Fibroblast of gingiva (primary cell): ENCODE measurements at regions not wholly inside any gene's neighbourhood (a gene's known extent, or its start where the extent isn't known, plus 50 kb on each side); places are given as distances from the start of the nearest gene placed in this dataset.
A peak's percentile ranks its signal among the peaks of the same experiment; 100 is the strongest.

ENCODE experiments used
- DNase-seq: peaks from one replicate; pipeline ENCODE4 v3.0.0-alpha.2; 2011; ENCODE audit warnings: low read depth

DNA sequence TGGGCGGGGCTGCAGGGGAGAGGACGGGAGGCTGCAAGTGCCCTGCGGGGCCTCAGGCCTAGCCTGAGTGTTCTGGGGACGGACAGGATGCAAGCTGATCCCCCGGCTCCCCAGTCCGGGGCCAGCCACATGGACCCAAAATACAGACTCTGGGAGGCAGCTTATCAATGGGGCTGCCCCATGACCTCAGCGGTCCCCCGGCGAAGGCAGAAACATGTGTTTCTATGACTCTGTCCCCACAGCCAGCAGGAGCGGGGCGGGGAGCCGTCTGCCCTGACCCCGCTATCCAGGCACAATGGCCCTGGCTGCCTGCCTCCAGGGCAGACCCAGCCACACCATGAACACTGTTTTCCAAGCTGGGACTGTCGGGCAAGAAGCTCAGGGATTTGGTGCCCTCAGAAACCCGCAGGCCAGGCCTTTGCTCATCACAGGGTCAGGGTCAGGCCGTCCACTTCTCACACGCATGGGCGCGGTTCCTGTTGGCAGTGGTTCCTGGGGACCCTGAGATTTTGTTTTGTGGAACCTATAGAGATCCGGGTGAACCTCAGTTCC, 75.0 kb downstream of the RFLNA start:
- DNase-seq: no peak

DNA sequence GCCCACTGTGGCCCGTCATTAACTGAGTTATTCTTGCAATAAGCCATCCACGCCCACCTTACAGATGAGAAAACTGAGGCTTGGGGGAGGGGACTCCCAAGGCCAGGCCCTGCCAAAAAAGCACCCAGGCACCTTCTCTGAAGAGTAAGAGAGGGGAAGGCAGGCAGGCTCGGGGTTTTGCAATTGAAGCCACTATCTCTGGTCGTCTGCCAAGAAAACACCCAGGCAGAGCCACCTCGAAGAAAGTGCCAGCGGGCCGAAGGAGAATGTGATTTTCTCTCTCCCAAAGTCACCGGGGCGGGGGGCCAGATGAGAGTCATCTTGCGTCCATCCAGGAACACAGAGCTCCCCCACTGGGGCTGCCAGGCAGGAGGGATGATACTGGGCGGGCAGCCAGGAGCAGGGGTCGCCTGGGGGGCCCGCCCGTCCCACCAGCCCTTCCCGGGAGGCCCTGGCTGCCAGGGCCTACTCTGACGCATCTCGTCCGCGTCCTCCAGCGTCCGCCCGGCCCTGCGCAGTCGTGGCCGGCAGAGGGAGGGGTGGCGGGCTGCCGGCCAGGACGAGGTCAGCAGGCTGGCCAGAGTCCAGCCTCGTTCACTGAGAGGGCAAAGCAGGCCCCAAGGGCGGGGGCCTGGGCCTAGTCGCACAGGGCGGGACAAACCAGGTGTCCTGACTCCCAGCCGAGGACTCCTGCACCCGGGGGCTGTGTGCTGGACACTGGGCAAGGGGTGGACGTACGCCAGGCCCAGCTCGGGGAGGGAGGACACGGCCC, 74.3 kb downstream of the RFLNA start:
- DNase-seq: peak; percentile 97

DNA sequence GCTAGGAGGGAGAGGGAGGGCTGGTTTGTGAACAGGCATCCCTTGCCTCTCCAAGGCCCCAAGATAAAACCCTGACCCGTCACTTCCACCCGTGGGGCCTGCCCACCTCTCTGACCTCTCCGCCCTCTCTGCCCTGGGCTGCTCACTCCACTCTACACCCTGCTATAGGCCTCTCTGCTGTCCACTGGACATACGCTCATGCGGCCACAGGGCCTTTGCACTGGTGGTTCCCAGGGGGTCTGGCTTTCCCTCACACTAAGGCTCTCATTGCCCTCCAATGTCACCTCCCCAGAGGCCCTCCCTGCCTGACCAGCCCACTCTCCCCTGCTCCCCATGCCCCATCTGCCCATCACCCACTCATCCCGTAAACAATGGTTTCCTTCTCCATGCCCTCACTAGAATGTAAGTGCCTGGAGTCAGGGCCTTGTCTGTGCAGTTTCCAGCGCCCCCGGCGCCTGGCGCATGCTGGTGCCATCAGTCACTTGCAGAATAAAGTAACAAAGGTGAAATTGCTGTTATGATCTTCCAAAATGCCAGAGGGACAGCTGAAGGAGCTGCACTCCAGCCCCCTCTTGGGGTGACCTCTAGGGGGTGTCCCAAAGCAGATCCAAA, 73.6 kb downstream of the RFLNA start:
- no peak for DNase-seq

DNA sequence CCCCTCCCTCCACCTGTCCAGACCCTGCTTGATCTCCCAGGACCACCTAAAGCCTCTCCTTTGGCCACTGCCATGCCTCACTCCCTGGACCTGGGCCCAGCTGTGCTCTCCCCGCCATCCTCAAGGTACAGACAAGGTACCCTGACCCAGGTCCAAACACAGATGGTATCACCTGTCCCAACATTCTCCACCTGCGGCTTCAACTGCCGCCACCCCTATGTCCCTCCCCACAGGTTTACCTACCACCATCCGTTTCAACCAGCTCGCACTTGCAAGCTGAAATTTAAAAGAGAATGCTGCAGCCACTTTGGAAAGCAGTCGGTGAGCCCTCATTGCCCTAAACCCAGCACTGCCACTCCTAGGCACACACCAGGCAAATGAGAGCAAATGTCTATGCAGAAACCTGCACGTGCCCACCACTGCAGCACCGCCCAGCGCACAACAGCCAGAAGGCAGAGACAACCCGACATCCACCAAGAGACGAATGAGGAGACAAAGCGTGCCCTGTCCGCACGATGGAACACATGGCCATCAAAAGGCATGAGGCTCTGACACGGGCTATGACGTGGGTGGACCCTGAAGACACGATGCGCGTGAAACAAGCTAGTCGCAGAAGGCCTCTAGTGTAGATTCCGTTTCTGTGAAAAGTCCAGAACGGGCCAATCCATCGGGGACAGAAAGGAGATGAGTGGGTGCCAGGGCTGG, 71.0 kb downstream of the RFLNA start:
- DNase-seq: no peak
